Heart right ventricle (tissue), 16 donors: ENCODE measurements at regions not wholly inside any gene's neighbourhood (a gene's known extent, or its start where the extent isn't known, plus 50 kb on each side); places are given as distances from the start of the nearest gene placed in this dataset.

ENCODE experiments used
- ATAC-seq, 8 donors: fragments of 200-7000 bp; cut with Tn5 transposase; one replicate each; pipeline ENCODE4 v1.9.1; 2020; ENCODE audit warnings: mild to moderate bottlenecking in 8 of 8, moderate library complexity in 8 of 8, moderate number of reproducible peaks in 1 of 8
- DNase-seq, 2 donors: peaks; one replicate each; pipeline ENCODE4 v3.0.0-alpha.2; 2020
- H3K27ac ChIP-seq, 10 donors: fragments of 200-600 bp; sonication (generic) in 2 of 10; one replicate each; pipeline versions ENCODE4 v1.5.0 to v1.8.0; 2020 to 2022; ENCODE audit warnings: mild to moderate bottlenecking in 3 of 10
- H3K27me3 ChIP-seq, 7 donors: fragments of 200-600 bp; one replicate each; pipeline ENCODE4 v1.8.0; 2021 to 2022; ENCODE audit warnings: mild to moderate bottlenecking in 2 of 7
- H3K36me3 ChIP-seq, 9 donors: fragments of 200-600 bp; sonication (generic) in 1 of 9; one replicate each; pipeline versions ENCODE4 v1.5.0 to v1.8.0; 2020 to 2022; ENCODE audit warnings: mild to moderate bottlenecking in 2 of 9
- H3K4me1 ChIP-seq, 9 donors: fragments of 200-600 bp; sonication (generic) in 1 of 9; one replicate each; pipeline versions ENCODE4 v1.5.0 to v1.8.0; 2020 to 2022; ENCODE audit warnings: mild to moderate bottlenecking in 4 of 9
- H3K4me3 ChIP-seq, 10 donors: fragments of 200-600 bp; sonication (generic) in 2 of 10; one replicate each; pipeline versions ENCODE4 v1.5.0 to v1.8.0; 2020 to 2022; ENCODE audit warnings: mild to moderate bottlenecking in 7 of 10, moderate library complexity in 2 of 10
- H3K9me3 ChIP-seq, 11 donors: fragments of 200-600 bp in 10 of 11; sonication (generic) in 2 of 11; one replicate each; pipeline versions ENCODE4 v1.5.0 to v1.8.0; 2013 to 2022; ENCODE audit warnings: mild to moderate bottlenecking in 2 of 11, control low read depth in 1 of 11, moderate library complexity in 1 of 11
- CTCF ChIP-seq, 9 donors: fragments of 200-600 bp; sonication (generic) in 2 of 9; IDR thresholded peaks; one replicate each; pipeline versions ENCODE4 v1.5.0 to v1.8.0; 2021 to 2022; ENCODE audit warnings: antibody characterized with exemption in 9 of 9, mild to moderate bottlenecking in 5 of 9, moderate library complexity in 1 of 9
- WGBS, 2 donors: extraction: QIAGEN DNeasy Blood & Tissue Kit; methylation state at CpG; one replicate each; pipeline ENCODE4 v1.1.7; 2013; ENCODE audit warnings: inconsistent platforms in 1 of 2; 5-methylcytosine and 5-hydroxymethylcytosine counted together
- intact Hi-C, 10 donors: fragments of 100-400 bp; cut with DNase I; formaldehyde crosslinking; loops; one replicate each; pipeline versions ENCODE4 v1.11.1 to v1.14.2; 2022
- donor health status: Arrhythmogenic right ventricular cardiomyopathy.
- donor health status: ischemic (EF 13 %, LVEDD 7.1; RV severe dilation, severe dysfunction).
- donor health status: healthy with polysubstance abuse.
- donor health status: DM: no; HTN: yes; CAD: no.
- donor health status: DM: no; HTN: no; CAD: no.
- donor health status: ischemic (EF 25% LVEDD 6.9; RV normal size, moderate dysfunction).
- donor health status: ischemic (EF 25% LVEDD 5.7; RV mildly dilated, moderate dysfunction).
- donor health status: healthy.
- donor health status: DM: yes; HTN: yes; CAD: no.
- donor health status: Ischemic cardiomyopathy.
- donor health status: ischemic (EF 35%, LVEDD 5.7; RV mildly dilated, moderate dysfunction).
- donor health status: nonischemic (EF 11% LVEDD 7.7; RV severe dilation, severe dysfunction).
- donor health status: DM: yes; HTN: yes; CAD: no.
- donor health status: PGD.
- donor health status: ischemic (EF 29% LVEDD 5.4; RV normal size, mild dysfunction).
- donor health status: nonischemic (EF 23%, LVEDD 6.1; RV moderate dilation, normal function).

- 38 to 42% methylated on average over 2 of the region's 2 CpGs for WGBS, 2 donors
- Histone ChIP-seq H3K36me3 (no peaks in the 10 kb centered on the region), H3K4me3 (no peak overlapping the region), H3K27ac (no peak overlapping the region), H3K4me1 (no peaks in the 10 kb centered on the region), H3K27me3 (no peaks in the 10 kb centered on the region), H3K9me3 (no peaks in the 10 kb centered on the region)
- ATAC-seq (no peak), DNase-seq (no peak)
- no peak for TF ChIP-seq CTCF (IDR thresholded peaks at IDR 0.05)
- intact Hi-C loops: no loop called here
These were observed 675.6 kb upstream of the MDGA2 start for GRCh38 chr14:48350971-48351370.

- no peak for DNase-seq
- Histone ChIP-seq H3K4me3 (no peak overlapping the region), H3K9me3 (no peaks in the 10 kb centered on the region), H3K27ac (no peak overlapping the region), H3K4me1 (no peaks in the 10 kb centered on the region), H3K36me3 (no peaks in the 10 kb centered on the region), H3K27me3 (no peaks in the 10 kb centered on the region)
- intact Hi-C loops: no loop called here
- WGBS, 2 donors: 73 to 83% methylated on average over 2 of the region's 2 CpGs
- TF ChIP-seq CTCF (IDR thresholded peaks at IDR 0.05): no peak
- no peak for ATAC-seq
These were observed 674.3 kb upstream of the MDGA2 start for GRCh38 chr14:48349689-48350088.

- no peak for TF ChIP-seq CTCF (IDR thresholded peaks at IDR 0.05)
- intact Hi-C loops: no loop called here
- Histone ChIP-seq H3K27ac (no peak overlapping the region), H3K4me1 (no peaks in the 10 kb centered on the region), H3K9me3 (peaks cover 0 to 10% (median 0%) of the 10 kb centered on the region in 11 donors), H3K4me3 (no peak overlapping the region), H3K27me3 (no peaks in the 10 kb centered on the region), H3K36me3 (no peaks in the 10 kb centered on the region)
- ATAC-seq (no peak), DNase-seq (no peak)
- WGBS, 2 donors: 37 to 53% methylated on average over 1 of the region's 1 CpG
These were observed 665.7 kb upstream of the MDGA2 start for GRCh38 chr14:48341069-48341468.

GRCh38 chr14:48333221-48333920 is 658.0 kb upstream of the MDGA2 start:
- no peak for TF ChIP-seq CTCF (IDR thresholded peaks at IDR 0.05)
- Histone ChIP-seq H3K27ac (no peak overlapping the region), H3K36me3 (no peaks in the 10 kb centered on the region), H3K27me3 (no peaks in the 10 kb centered on the region), H3K4me1 (no peaks in the 10 kb centered on the region), H3K9me3 (peaks cover 0 to 11% (median 0%) of the 10 kb centered on the region in 11 donors), H3K4me3 (no peak overlapping the region)
- intact Hi-C loops: no loop called here
- no peak for DNase-seq
- WGBS, 2 donors: 58 to 64% methylated on average over 2 of the region's 2 CpGs
- ATAC-seq: no peak
